Kasumi-1 (cell line): ENCODE measurements at regions not wholly inside any gene's neighbourhood (a gene's known extent, or its start where the extent isn't known, plus 50 kb on each side); places are given as distances from the start of the nearest gene placed in this dataset.

ENCODE experiments used
- DNase-seq, 2 experiments: peaks; one replicate each; lab custom pipeline; 2025; lab: John Stamatoyannopoulos, UW

DNA sequence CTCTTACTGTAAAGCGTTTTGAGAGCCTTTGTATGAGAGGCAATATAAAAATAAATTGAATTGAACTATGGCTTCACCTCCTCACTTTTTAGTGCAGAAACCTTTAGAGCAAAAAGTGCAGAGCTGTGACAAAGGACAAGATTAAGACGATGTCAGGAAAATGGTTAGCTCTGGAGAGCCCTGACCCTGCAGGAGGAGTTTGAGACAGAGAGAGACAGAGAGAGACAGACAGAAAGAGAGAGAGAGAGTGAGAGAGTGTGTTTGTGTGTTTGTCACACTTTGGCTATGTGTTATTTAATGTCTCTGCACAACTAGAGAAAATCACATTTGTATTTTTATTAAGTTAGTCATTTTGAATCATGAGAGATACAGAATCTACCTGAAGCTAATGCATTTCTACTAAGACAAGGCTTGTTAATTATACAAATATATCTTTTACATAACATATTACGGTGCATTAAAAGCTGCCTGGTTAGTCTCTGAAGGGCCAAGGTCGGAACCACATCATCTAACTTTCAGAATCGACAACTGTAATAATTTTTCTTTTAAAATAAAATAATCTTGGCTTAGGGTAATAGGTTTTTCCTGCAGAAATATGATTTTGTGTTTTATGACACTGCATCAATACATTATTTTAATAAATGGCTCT lies 423.5 kb upstream of the ZEB2 start:
- no peak for DNase-seq

DNA sequence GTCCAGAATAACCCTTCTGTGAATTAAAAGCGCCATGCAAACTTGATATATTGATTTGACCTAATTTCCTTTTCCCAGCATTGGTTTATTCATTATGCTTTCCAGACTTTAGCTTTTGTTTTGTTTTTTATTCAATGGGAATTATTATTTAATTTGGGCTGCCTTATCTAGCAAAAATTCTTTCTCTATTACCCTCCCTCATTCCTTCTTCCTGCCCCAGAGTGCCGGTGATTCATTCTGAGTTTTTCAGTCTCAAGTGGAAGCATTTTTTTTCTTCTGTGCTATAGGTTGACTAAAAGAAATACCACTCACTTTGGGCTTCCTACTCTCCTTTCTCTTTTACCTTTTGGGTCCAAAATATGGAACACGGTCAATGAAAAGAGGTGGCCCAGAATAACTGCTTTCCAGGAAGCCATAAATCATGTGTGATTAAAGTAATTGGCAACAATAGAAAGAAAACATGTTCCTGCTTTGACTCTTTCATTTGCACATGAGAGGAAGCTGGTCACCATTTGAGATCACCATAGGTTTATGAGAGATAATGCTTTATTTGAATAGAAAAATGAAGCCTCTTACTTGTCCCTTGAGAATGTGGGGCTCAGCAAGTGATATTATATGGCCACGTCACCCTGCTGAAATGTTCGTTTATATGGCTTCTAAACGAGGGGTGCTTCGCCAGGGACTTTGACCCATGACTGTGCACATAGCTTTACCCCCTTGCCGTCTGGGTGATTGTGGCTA lies 422.8 kb upstream of the ZEB2 start:
- no peak for DNase-seq

DNA sequence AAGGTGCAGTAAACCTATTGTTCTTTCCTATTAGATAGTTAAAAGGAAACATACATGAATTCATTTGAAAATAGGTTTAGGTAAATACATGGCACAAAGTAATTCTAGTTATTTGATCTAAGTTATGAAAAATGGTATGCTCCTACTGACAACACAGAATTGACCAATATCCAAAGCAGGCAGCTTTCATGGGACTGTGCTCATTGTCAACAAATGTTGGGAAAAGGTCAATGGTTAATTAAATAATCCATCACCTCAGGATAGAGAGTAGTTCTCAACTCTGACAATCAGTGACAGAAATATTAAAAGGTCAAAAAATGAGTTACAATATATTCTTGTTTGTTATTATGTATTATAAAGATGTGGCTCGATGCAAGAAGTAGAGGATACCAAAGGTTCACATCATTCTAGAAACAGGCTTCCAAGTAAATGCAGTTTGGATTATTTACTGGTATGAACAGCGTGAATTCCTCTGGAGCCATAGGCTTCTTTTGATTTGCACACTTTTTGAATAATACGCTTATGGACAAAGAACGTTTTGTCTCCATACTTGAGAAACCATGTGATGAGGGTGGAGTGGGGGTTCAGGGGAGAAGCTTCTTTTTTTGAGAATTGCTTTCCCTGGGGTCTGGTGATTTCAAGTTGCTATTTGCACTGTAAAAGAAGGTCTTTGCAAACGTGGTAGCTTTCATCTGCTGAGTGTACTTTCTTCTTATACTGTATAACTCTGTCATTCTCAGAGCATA lies 422.0 kb upstream of the ZEB2 start:
- no peak for DNase-seq

GRCh38 chr2:144939590-144939989 lies 419.7 kb upstream of the ZEB2 start:
- no peak for DNase-seq

- DNase-seq = no peak
These were observed 418.2 kb upstream of the ZEB2 start for GRCh38 chr2:144937910-144938709.

DNA sequence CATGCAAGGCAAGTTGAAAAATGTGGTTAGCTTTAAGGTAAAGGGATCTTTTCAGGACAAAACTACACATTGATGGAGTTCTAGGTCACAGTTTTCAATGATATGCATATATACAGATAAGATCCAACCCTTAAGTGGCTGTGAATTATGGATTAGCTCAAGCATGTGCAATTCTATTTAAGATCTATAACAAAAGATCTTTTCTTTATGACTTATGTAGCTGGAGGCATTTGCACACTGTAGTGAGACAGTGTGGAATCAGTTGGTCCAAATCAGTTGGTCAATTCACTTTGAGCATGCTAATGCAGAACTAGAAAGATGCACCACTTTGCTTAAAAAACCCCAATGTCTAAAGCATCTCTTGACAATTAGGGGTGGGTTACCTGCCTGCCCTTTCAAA lies 417.1 kb upstream of the ZEB2 start:
- DNase-seq = no peak

DNA sequence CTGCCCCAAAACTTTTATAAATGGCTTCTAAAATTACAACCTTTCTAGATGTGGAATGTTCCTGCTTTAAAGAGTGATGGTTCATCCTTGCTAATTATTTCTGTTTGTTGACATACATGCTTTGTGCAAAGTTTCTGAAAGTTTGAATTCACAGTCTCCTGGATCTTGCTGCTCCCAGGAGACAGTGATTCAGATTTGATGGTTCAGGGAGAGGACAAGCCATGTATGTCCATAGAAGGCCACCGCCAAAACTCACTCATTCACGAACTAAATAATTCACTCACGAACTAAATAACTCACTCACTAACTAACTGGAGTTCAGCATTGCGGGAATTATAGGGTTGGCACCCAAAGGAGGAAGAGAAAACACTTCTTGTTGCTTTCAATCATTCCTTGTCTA lies 416.5 kb upstream of the ZEB2 start:
- DNase-seq = no peak

- DNase-seq = peak; percentile 50 to 58
These were observed 415.8 kb upstream of the ZEB2 start for GRCh38 chr2:144935736-144936135.

DNA sequence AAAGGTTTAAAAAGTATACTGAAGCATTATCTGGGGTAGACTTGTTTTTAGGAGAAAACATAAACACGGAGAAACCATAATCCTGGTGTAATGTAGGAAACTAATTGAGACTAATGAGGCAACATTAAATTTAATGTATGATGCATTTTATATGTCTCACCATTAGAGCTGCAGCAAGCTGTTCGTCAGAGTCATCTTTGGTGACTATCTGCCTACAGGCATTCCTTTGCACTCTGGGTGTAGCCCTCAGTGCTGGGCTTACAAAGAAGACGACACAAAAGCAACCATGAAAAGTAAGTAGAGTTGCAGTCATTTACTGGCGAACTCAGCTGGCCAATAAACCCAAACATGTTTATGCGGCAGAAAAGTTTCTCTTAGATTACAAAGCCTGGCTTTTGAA lies 415.3 kb upstream of the ZEB2 start:
- DNase-seq = no peak

DNA sequence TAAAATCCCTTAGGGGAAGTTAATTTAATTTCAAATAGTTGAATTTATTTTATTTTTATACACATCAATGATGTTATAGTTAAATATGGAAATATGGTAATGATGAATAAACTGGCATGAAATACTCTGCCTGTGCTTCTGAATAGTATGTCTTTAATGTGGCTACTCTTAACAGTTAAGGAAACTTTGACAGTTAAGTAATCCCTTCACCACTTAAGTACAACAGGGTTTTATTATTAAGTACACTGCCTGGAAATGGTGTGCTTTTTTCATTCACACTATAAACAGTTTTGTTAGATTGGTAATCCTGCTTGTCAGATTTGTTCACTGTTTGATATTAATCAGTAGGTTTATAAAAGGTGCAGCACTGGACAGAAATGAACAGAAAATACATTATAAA lies 412.0 kb upstream of the ZEB2 start:
- DNase-seq = no peak

DNA sequence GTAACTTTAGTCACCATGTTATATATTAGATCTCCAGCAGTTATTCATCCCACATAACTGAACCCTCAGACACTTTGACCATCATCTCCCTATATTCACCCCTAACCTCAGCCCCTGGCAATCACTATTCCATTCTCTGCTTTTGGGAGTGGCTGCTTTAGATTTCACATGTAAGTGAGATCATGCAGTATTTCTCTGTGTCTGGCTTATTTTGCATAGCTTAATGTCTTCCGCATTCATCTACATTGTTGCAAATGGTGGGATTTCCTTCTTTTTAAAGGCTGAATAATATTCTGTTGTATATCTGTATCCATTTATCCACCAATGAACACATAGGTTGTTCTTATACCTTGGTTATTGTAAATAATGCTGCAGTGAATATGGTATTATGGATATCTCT lies 411.6 kb upstream of the ZEB2 start:
- no peak for DNase-seq

- DNase-seq = no peak
These were observed 407.5 kb upstream of the ZEB2 start for GRCh38 chr2:144927429-144927828.

DNA sequence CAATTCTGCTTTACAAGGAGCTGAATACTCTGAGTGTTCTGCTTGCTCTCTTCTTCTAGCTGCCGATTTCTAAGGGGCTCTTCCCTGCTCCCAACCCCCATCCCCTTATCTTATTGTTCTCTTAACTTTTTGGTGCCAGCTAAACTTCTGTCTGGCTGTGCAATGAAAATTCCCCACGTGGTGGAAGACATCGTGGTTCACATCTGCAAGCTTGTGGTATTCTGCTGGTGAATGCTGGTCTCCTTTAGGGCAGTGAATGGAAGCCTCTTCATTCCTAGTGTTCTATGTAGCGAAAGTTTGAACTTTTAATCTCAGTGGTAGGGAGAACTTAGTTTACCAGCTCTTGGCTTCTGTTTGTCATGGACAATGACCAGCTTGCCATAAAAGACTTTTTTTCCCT lies 406.0 kb upstream of the ZEB2 start:
- no peak for DNase-seq

DNA sequence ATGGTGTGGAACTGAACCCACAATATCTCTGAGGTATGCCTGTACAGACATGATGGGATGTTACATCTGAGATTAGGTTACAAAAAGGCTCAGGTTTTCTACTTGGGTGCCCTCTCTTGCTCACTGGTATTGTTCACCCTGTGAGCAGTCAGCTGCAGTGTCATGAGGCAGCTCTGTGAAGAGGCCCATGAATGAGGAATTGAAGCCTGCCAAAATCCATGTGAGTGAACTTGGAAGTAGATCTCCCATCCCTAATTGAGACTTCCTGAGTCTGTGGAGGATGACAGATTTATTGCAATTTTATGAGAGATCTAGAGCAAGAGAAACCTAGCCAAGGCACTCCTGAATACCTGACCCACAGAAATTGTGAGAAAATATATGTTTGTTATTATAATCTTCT lies 404.9 kb upstream of the ZEB2 start:
- no peak for DNase-seq

DNA sequence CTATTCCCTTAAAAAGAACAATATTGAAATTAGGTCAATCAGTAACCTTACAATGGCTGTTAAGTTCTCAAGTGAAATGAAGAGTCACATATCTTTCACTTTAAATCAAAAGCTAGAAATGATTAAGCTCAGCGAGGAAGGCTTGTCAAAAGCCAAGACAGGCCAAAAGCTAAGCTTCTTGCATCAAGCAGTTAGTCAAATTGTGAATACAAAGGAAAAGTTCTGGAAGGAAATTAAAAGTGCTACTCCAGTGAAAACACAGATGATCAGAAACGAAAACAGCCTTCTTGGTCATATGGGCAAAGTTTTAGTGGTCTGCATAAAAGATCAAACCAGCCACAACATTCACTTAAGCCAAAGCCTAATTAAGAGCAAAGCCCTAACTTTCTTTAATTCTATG lies 402.6 kb upstream of the ZEB2 start:
- DNase-seq = no peak

- no peak for DNase-seq
These were observed 401.0 kb upstream of the ZEB2 start for GRCh38 chr2:144920755-144921530.

DNA sequence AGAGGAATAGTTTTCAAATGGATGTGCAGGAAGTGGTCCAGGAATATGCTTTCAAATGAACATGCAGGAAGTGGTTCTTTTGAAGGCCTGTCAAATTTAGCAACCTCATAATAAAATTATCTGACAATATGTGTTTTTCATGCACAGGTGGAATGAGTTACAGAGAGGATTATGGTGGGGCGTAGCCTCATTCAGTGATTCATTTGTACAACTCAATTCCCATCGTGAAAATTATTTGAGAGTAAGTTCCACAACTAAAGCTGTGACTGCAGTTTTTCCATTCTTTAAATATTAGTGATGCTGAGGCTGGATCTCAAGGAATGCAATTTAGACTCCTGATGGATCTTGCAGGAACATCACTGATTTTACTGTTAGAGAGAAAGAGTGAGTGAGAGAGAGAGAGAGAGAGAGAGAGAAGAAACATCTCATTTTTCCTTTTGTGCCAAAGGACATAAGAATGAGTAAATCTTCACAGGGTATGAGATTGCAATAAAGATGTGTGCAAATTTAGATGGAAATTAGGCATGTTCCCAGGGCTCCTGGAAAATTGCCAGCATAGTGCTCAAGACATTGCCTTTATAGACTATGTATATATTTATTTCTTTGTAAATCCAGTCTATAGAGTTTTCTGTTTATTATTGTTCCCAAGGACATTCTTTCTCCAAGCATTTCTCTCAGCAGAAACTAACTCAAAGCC lies 394.9 kb upstream of the ZEB2 start:
- no peak for DNase-seq

- no peak for DNase-seq
These were observed 394.2 kb upstream of the ZEB2 start for GRCh38 chr2:144914113-144914512.

DNA sequence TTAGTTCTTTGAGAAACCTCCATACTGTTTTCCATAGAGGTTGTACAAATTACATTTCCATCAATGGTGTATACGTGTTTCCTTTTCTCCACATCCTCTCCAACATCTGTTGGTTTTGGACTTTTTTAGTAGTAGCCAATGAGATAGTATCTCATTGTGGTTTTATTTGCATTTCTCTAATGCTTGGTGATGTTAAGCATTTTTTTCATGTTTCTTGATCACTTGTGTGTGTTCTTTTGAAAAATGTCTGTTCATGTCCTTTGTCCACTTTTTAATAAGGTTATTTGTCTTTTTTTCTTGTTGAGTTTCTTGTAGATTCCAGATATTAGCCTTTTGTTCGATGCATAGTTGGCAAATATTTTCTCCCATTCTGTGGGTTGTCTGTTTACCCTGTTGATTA lies 392.3 kb upstream of the ZEB2 start:
- no peak for DNase-seq

DNA sequence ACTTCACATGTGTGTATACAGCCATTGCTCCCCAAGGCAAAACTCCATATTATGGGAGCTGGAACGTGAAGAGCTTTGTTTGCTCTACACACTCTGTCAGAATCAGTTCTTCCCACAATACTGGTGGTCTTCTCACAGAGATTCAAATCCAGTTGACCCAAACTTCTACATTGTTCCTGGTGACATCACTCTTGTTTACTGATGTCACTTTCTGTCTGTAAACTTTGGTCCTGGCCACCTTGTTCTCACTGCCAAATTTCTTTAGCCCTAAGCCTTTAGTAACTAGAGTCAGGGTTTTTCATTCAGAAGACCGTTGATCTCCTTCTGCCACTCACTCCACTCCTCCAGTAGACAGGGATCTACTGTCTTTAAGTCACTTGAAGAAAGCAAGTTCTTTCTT lies 386.0 kb upstream of the ZEB2 start:
- DNase-seq = no peak

- no peak for DNase-seq
These were observed 384.7 kb upstream of the ZEB2 start for GRCh38 chr2:144904612-144905011.
